Astrocyte of the cerebellum (primary cell): ENCODE measurements at regions not wholly inside any gene's neighbourhood (a gene's known extent, or its start where the extent isn't known, plus 50 kb on each side); places are given as distances from the start of the nearest gene placed in this dataset.

Experiments
- DNase-seq: peaks from one replicate; pipeline ENCODE4 v3.0.0-alpha.2; 2011; ENCODE audit warnings: low read depth
- H3K4me3 ChIP-seq: 2 replicates; pipeline ENCODE4 v1.5.1; 2011; ENCODE audit warnings: mild to moderate bottlenecking, low read depth, low read length, moderate library complexity
- CTCF ChIP-seq: IDR thresholded peaks from 2 replicates; pipeline ENCODE4 v1.5.1; 2012; ENCODE audit warnings: low read length, low read depth, moderate library complexity, mild to moderate bottlenecking; ENCODE audit errors: missing control alignments
- in situ Hi-C: cut with HindIII; loops from 2 replicates; pipeline ENCODE4 v1.10.0; 2017; ENCODE audit warnings: low sequenced_read_pairs

DNA sequence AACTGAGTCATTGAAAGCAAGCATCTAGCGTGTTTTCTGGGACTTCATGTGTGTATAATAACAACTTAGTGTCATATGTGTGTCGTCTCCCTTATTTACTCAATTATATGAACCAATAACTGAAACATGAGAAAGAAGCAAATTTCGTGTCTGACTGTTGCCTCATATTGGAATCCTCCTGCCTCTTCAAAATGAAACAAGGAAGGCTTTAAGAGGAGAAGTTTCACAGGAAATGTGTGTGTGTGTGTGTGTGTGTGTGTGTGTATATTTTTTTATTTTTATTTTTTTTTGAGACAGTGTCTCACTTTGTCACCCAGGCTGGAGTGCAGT lies 145.8 kb upstream of the SFRP2 start:
- H3K4me3 ChIP-seq, result no peak overlapping the region
- no peak for DNase-seq
- in situ Hi-C loops, result no loop called here
- no peak for TF ChIP-seq CTCF

DNA sequence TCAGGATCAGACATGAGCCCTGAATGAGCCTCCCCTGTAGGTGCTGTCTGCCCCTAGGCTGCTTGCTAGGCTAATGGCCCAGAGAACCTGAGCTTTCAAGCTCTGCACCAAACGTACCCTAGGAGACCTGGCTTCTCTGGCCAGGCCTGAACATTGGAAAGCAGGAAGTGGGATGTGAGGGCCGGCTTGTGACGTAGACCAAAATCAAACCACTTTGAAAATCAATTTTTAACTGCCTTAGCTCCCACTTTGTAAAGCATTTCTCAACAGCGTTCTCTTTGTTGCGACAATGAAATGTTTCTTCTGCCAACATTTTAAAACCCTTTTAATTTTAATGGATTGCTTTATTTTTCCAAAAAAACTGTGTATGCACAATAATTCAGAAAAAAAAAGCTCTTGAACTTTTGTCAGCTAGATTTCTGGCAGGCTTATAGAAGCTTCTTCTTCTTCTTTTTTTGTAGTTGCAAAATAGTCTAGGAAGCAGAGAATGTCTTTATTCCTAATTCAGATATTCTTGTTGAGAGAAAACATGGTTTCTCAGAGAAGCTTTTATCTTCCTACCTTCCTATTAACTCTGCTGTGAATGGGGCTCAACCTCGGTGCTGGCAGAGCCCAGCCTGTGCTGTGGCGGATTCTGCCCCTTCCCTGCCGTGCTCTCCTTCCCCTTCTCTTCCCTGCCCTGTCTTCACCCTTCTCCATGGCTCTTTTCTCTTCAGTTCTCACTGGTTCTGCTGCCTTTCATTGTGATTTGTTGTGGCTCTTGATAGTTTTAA lies 145.2 kb upstream of the SFRP2 start:
- in situ Hi-C loops, result no loop called here
- no peak for TF ChIP-seq CTCF
- H3K4me3 ChIP-seq, result no peak overlapping the region
- no peak for DNase-seq

DNA sequence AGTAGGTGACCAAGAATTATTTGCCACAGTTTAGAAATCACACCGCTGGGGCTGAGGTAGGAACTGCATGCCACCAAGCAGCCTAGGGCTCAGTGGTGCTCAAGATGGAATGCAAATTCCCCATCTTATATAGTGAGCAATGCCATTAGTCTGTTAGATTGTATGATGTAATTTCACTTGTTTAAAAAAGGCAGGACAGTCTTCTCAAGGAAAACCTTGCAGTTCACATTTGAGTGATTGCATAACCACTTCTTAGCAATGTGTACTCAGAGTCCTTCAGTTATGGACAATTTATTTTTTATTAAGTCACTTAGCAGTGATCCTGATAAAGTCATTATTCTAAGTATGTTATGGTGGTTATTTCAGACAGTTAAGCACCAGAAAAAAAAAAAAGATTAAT lies 142.9 kb upstream of the SFRP2 start:
- H3K4me3 ChIP-seq, result no peak overlapping the region
- no peak for DNase-seq
- TF ChIP-seq CTCF, result no peak
- in situ Hi-C loops, result no loop called here

DNA sequence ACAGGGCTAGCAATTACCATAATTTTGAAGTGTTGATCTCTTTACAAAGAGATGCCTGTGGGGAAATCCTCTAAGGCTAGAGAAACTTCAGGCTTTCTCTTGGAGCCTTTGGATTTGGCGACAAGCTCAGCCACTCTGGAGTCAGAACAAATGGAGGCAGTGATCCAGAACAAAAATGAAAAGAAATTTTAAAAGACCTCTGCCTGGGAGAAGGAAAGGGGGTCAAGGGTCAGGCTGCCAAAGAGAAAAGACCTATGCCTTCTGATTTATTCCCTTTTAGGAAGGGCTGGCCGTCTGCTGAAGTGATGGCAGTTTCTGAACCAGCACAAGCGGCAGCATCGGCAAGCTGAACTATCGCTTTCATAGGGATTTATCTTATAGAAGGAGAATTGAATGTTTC lies 140.8 kb upstream of the SFRP2 start:
- no peak for TF ChIP-seq CTCF
- DNase-seq, result no peak
- no peak overlapping the region for H3K4me3 ChIP-seq
- in situ Hi-C loops, result no loop called here

DNA sequence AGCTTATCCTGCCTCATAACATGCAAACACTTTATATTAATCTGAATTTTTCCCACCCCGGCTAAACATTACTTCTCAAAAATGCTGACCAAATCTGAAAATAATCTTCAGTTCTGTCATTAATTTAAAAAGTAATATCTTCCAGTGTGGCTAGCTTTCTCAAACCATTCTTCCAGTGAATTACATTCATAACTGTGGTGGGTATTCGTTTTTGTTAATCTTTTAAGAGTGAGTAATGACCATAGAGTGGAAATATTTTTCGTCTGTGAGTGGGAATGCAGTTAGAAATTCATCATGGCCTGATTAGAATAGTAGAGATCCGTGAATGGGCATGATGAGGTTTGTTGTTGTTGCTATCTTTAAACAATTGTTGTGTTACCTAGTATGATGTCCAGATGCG lies 138.6 kb upstream of the SFRP2 start:
- no peak overlapping the region for H3K4me3 ChIP-seq
- peak; percentile 6 for DNase-seq
- in situ Hi-C loops, result no loop called here
- TF ChIP-seq CTCF, result no peak

DNA sequence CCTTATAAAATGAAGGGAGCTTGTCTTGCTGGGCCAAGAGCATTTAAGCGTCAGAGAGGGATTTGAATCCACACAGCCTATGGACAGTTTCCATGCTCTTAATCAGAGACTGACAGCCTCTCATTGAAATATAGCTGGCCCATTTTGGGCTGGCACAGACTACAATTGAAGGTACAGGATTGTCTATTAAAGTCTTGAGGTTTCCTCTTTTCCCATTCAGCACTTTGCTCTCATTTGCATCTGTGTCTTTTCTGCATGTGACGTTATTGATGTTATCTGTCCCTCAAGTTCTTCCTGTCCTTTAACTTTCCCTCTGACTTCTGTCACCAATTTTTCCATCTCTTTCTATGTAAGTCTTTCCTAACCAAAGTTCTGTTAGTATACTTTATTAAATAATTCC lies 133.3 kb upstream of the SFRP2 start:
- in situ Hi-C loops, result no loop called here
- no peak overlapping the region for H3K4me3 ChIP-seq
- DNase-seq, result no peak
- no peak for TF ChIP-seq CTCF
